NCI-H526 (cell line): ENCODE measurements at regions not wholly inside any gene's neighbourhood (a gene's known extent, or its start where the extent isn't known, plus 50 kb on each side); places are given as distances from the start of the nearest gene placed in this dataset.

Source experiments
- DNase-seq, 2 experiments: peaks; one replicate each; lab custom pipeline; 2025; lab: John Stamatoyannopoulos, UW

DNA sequence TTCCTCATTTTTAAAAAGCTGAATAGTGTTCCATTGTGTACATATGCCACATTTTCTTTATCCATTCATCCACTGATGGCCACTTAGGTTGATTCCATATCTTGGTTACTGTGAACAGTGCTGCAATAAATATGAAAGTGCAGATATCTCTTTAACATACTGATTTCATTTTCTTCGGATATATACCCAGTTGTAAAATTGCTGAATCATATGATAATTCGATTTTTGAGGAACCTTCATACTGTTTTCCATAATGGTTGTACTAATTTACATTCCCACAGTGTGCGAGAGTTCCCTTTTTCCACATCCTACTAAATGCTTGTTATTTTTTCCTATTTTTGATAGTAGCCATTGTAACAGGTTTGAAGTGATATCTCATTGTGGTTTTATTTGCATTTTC lies 263.2 kb downstream of the STK31 start:
- DNase-seq, result no peak

DNA sequence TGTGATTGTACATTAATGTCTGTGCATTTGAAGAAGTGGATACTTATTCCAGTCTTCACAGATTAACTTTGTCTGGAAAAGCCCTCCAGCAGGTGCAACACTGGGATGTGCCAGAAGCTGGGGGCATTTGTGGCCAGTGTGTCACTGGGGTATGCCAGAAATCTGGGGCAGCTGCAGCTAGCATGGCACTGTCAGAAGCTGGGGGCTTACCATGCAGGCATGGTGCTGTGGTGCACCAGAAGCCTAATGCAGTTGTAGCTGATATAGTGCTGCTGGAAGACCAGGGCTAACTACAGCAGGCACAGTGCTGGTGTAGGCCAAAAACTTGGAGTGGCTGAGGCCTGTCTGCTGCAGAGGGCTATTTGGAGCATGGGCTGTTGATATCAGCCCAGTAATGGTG lies 270.1 kb downstream of the STK31 start:
- no peak for DNase-seq

DNA sequence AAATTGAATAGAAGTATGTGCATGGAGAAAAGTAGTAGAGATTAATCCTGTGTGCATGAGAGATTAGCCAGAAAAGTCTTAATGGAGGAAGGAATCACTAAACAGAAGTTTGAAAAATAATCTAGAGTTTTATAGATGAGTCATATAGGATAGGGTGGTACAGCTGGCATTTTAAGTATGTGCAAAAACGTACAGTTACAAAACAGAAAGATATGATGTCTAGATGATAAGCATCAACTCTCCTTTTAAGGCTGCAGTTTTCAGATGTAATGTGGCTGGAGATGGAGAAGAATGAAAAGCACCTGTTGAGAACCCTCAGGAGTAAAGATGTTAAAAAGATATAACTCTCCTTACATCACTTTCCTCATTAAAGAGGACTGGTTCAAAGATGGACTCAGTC lies 271.3 kb downstream of the STK31 start:
- no peak for DNase-seq

DNA sequence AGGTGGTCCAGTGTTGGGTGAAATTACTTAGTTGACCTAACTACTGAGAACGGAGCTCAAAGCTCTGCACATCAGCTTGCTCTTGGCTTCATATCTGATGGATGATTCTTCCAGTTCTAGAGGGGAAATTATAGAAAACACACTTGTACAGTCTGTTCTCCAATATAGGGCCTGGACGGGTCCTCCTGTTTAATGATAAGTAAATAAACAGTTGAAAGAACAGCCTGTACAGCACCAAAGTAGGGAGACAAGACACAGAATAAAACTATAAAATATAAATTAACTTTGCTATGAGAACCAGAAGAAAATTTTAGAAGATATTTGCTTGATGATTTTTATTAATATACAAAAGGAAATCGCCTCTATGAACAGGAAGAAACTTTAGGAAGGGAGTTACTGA lies 271.7 kb downstream of the STK31 start:
- DNase-seq, result no peak

GRCh38 chr7:24005517-24005916 lies 278.5 kb upstream of the NPY start:
- no peak for DNase-seq

DNA sequence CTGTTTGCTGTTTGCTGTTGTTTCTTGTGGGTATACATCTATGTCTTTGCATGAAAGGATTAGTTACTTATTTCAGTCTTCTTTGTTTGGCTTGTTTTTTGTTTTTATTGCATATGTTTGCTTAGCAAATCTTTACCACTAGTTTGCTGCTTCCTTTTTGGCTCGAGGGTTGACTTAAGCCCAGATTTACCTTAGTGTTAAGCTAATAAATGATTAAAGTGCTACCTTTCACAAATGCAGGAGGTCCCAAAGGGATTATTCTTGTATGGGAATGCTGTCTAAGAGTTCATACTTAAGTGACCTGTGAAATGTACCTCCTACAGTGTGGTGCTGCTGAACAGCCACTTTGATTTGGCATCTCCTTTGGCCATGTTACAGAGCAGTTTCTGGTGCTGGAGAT lies 273.5 kb upstream of the NPY start:
- DNase-seq, result no peak

GRCh38 chr7:24017519-24017918 lies 266.5 kb upstream of the NPY start:
- no peak for DNase-seq

DNA sequence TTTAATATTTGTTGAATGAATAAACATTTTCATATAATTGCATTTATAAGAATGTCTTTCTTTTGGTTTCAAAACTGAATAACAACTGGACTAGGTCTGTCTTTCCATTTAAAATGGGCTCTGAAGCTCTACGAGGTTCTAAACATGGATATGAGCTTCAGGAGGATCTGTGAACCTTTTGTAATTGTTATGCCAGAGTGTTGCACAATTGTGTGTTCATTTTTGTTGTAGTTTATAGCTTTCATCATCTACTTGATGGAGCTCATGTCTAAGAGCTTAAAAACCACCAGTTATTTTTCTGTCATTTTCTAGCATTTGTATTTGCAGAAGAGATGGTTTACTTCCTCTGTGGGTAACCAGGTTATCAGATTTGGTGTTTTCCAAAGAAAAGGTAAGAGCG lies 265.7 kb upstream of the NPY start:
- no peak for DNase-seq

GRCh38 chr7:24019841-24020240 lies 264.1 kb upstream of the NPY start:
- DNase-seq, result no peak

- DNase-seq, result no peak
These were observed 259.5 kb upstream of the NPY start for GRCh38 chr7:24024276-24025068.

- DNase-seq, result no peak
These were observed 258.9 kb upstream of the NPY start for GRCh38 chr7:24025094-24025493.

DNA sequence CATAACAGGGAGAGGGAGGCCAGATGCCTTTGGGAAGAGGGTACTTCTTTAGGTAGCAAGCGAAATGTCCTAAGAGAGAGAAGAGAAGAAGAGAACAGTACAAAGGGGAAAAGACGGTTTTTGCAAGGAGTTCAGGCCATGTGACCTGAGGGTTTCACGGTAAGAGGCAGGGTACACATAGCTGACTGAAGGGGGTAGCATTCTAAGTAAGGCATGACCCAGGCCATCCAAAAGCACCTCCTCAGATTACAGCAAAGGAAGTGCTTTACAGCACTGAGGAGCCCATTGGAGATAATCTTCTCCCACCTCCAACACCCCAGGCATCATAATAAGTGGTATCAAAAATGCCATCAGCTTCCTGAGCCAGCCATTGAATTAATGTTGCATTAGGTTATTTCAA lies 258.2 kb upstream of the NPY start:
- DNase-seq, result no peak

- DNase-seq, result no peak
These were observed 257.6 kb upstream of the NPY start for GRCh38 chr7:24026351-24026750.

- no peak for DNase-seq
These were observed 254.9 kb upstream of the NPY start for GRCh38 chr7:24029068-24029467.

DNA sequence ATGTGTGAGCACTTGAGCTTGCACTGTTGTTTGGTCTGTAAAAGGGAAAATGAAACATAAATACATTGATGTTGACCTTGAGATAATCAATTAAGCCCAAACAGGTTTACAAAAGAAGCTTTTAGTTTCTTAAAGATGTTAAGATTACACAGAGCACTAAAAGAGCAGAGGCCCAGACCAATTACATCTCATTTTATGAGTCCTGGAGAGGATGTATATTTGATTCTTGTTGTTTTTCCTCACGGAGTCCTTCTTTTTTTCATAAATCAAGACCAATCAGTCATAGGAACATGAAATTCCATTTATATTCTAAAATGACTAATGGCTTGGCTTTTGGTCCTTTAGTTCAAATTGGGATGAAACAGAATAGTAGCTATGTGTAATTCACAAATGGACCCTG lies 249.7 kb upstream of the NPY start:
- DNase-seq, result no peak

GRCh38 chr7:24035366-24036032 lies 248.5 kb upstream of the NPY start:
- DNase-seq, result no peak

DNA sequence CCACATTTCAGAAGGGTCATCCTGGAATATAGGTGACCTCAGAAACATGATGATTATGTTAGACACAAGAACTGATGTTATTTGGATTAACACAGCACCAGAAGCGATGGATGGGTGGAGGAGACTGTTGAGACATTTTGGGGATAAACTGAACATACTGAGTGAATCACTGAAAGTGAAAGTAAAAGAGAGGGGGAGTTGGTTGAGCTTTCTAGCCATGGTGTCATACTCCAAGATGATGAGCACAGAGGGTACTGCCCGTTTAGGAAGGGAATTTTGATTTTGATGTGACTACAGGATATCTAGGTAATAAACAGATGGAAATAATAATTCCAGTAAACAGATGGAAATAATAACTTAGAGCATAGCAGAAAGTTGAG lies 248.0 kb upstream of the NPY start:
- DNase-seq, result no peak

GRCh38 chr7:24038993-24039392 lies 245.0 kb upstream of the NPY start:
- peak in 1 of 2 experiments; percentile 24 for DNase-seq

- DNase-seq, result no peak
These were observed 243.9 kb upstream of the NPY start for GRCh38 chr7:24039991-24040624.

DNA sequence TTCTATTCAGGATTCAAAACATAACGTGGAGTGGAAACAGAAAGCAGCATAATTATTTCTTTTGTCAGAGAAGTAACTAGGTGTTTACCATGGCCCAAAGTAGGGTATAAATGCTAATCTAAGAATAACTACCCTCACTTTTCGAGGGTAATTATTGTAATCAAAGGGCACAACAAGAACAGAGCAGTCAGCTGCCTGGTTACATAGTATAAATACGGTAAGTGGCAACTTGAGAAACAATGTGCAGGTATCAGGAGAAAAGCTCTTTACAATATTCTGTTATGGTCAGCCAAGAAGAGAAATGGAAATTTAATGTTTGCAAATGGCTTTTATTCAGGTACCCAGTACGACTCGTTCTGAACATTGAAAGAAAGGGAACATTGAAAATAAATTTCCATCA lies 242.0 kb upstream of the NPY start:
- DNase-seq, result no peak

DNA sequence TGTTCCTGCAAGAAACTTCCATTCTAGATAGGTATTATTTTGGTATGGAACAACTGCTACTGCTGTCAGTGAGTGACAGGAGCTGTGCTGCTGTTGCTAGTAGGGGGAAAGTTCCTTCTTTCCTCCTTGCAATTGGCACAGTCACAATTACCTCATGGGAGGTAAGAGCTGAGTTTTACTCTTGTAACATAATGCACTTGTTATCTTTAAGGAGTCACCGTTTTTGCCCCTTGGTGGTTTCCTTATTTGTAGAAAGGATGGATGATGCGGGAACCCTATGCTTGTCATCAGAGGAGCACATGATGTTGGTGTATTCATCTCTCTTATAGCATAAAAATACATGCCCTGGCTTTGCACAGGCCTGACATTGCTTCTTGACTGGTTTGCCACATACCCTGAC lies 234.7 kb upstream of the NPY start:
- no peak for DNase-seq

DNA sequence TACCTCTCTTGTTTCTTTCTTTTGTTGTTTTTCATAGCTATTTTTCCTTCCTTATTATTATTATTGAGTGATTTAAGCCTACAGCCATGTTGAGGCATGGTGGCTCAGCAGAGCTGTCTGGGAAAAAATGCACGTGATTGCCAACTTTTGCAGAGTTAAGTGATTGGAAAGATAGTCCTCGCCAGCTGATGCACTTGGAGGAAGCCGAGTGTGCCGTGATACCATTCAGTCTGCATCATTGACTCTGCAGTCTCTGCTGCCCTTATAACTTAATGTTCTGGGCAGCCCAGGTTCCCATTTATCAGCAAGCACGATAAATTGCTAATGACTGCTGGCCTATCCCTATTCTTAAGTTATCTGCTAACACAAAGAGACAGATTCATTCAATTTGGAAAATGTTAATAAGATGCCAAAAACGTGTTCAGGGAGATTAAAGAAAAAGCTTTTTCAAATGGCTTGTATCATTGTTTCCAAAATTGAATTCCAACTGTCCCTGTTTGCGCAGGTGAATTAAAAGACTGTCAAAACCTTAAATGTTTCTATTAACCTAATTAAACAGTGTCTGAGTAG lies 232.9 kb upstream of the NPY start:
- no peak for DNase-seq

- no peak for DNase-seq
These were observed 232.3 kb upstream of the NPY start for GRCh38 chr7:24051651-24052050.
